ENCODE measurements at regions not wholly inside any gene's neighbourhood (a gene's known extent, or its start where the extent isn't known, plus 50 kb on each side); places are given as distances from the start of the nearest gene placed in this dataset.

GRCh38 chr13:47166336-47166735, 269.5 kb upstream of the HTR2A start:
- DNase-seq (ENCODE audit: low read depth): no peak
- TF ChIP-seq, protein P1, sequence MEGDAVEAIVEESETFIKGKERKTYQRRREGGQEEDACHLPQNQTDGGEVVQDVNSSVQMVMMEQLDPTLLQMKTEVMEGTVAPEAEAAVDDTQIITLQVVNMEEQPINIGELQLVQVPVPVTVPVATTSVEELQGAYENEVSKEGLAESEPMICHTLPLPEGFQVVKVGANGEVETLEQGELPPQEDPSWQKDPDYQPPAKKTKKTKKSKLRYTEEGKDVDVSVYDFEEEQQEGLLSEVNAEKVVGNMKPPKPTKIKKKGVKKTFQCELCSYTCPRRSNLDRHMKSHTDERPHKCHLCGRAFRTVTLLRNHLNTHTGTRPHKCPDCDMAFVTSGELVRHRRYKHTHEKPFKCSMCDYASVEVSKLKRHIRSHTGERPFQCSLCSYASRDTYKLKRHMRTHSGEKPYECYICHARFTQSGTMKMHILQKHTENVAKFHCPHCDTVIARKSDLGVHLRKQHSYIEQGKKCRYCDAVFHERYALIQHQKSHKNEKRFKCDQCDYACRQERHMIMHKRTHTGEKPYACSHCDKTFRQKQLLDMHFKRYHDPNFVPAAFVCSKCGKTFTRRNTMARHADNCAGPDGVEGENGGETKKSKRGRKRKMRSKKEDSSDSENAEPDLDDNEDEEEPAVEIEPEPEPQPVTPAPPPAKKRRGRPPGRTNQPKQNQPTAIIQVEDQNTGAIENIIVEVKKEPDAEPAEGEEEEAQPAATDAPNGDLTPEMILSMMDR (conservative IDR thresholded peaks at IDR 0.05; ENCODE audit: low read depth, low read length): no peak
- no peak overlapping the region for H3K4me3 ChIP-seq (ENCODE audit: low read length)

GRCh38 chr13:47159853-47160550, 263.1 kb upstream of the HTR2A start:
- no peak overlapping the region for H3K4me3 ChIP-seq (ENCODE audit: low read length)
- TF ChIP-seq, protein P1 (conservative IDR thresholded peaks at IDR 0.05; ENCODE audit: low read depth, low read length): no peak
- no peak for DNase-seq (ENCODE audit: low read depth)

DNA sequence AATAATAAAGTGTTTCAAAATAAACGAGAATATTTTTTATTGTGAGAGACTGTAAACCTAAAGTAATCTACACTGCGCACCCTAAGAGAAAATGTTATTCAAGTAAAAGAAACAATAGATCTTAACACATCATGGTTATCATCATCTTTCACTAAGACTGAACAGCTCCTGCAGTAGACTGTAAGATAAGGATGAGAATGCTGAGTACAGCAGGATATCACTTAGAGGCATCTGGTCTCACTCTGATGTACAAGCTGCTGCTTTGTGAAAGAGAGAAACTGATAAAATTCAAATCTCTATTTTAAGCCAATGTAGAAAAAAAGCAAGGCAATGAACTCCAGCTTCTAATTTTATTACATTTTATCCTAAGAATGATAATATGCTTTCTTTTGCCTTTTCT, 261.7 kb upstream of the HTR2A start:
- TF ChIP-seq, protein P1 (conservative IDR thresholded peaks at IDR 0.05; ENCODE audit: low read depth, low read length): no peak
- H3K4me3 ChIP-seq (ENCODE audit: low read length): no peak overlapping the region
- no peak for DNase-seq (ENCODE audit: low read depth)

- no peak overlapping the region for H3K4me3 ChIP-seq (ENCODE audit: low read length)
- TF ChIP-seq, protein P1 (conservative IDR thresholded peaks at IDR 0.05; ENCODE audit: low read depth, low read length): no peak
- DNase-seq (ENCODE audit: low read depth): no peak
Observed at GRCh38 chr13:47148543-47148942, 251.7 kb upstream of the HTR2A start.

GRCh38 chr13:47147812-47148119, 250.9 kb upstream of the HTR2A start:
- no peak for DNase-seq (ENCODE audit: low read depth)
- TF ChIP-seq, protein P1 (conservative IDR thresholded peaks at IDR 0.05; ENCODE audit: low read depth, low read length): no peak
- H3K4me3 ChIP-seq (ENCODE audit: low read length): no peak overlapping the region

- H3K4me3 ChIP-seq (ENCODE audit: low read length): no peak overlapping the region
- DNase-seq (ENCODE audit: low read depth): no peak
- TF ChIP-seq, protein P1 (conservative IDR thresholded peaks at IDR 0.05; ENCODE audit: low read depth, low read length): no peak
Observed at GRCh38 chr13:47146991-47147811, 250.3 kb upstream of the HTR2A start.

GRCh38 chr13:47146136-47146535, 249.3 kb upstream of the HTR2A start:
- DNase-seq (ENCODE audit: low read depth): no peak
- TF ChIP-seq, protein P1 (conservative IDR thresholded peaks at IDR 0.05; ENCODE audit: low read depth, low read length): no peak
- H3K4me3 ChIP-seq (ENCODE audit: low read length): no peak overlapping the region
